Activated T-cell treated with anti-CD3 and anti-CD28 coated beads, Interleukin-2, amount 50 U/mL, for 24 hours (primary cell): ENCODE measurements at regions not wholly inside any gene's neighbourhood (a gene's known extent, or its start where the extent isn't known, plus 50 kb on each side); places are given as distances from the start of the nearest gene placed in this dataset.

Experiments
- DNase-seq: peaks from one replicate; pipeline ENCODE4 v3.0.0-alpha.2; 2020
- H3K27ac Mint-ChIP-seq: 2 replicates; pipeline ENCODE4 v1.8.0; 2020; ENCODE audit warnings: mild to moderate bottlenecking, mixed read lengths
- H3K27me3 Mint-ChIP-seq: 2 replicates; pipeline ENCODE4 v1.8.0; 2020; ENCODE audit warnings: mixed read lengths
- H3K36me3 Mint-ChIP-seq: 2 replicates; pipeline ENCODE4 v1.8.0; 2020; ENCODE audit warnings: low read depth, mixed read lengths
- H3K4me1 Mint-ChIP-seq: 2 replicates; pipeline ENCODE4 v1.8.0; 2020; ENCODE audit warnings: low read depth, mixed read lengths
- H3K4me3 Mint-ChIP-seq: 2 replicates; pipeline ENCODE4 v1.8.0; 2020; ENCODE audit warnings: mild to moderate bottlenecking, moderate library complexity, mixed read lengths
- H3K9me3 Mint-ChIP-seq: 2 replicates; pipeline ENCODE4 v1.8.0; 2020; ENCODE audit warnings: mixed read lengths

DNA sequence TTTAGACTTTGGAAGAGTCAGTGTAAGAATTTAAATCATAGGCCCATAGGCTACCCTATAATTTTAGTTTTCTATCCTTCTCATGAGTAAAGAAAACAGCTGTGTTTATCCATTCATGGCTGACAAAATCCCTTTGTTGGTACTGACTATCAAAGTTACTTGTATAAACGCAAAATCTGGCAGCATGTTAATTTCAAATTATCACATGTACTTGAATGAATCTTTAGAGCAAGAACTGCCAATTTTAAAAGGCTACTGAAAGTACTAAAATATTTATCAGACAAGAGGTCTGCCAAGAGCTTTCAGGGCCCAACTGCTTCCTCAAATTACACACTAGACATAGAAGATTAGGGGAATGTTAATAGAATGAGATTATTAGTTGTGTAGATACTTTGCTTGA lies 66.6 kb downstream of the MYL12B start:
- no peaks in the 10 kb centered on the region for H3K27me3 Mint-ChIP-seq
- no peaks in the 10 kb centered on the region for H3K36me3 Mint-ChIP-seq
- H3K27ac Mint-ChIP-seq, result no peak overlapping the region
- H3K9me3 Mint-ChIP-seq, result no peaks in the 10 kb centered on the region
- no peak overlapping the region for H3K4me3 Mint-ChIP-seq
- H3K4me1 Mint-ChIP-seq, result peaks cover 6% of the 10 kb centered on the region
- DNase-seq, result no peak

DNA sequence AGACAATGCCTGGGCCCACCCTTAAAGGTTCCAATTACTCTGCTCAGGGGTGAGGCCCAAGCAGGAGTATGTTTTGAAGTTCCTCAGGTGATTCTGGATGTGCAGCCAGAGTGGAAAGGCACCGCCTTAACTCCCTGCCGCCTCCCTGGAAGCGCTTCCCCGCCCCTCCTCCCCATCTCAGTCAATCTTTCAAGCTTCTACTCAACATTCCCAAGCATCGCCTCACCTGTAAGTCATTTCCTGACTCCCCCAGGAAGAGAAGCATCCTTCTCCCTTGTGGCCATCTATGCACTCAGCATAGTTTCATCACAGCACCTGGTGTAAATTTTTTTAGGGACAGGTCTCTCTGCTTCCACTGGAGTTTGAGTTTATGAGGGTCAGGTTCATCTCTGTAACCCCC lies 67.5 kb downstream of the MYL12B start:
- Mint-ChIP-seq H3K9me3 (no peaks in the 10 kb centered on the region), H3K4me1 (no peaks in the 10 kb centered on the region), H3K4me3 (no peak overlapping the region), H3K36me3 (no peaks in the 10 kb centered on the region), H3K27me3 (peaks cover 2% of the 10 kb centered on the region), H3K27ac (no peak overlapping the region)
- no peak for DNase-seq

DNA sequence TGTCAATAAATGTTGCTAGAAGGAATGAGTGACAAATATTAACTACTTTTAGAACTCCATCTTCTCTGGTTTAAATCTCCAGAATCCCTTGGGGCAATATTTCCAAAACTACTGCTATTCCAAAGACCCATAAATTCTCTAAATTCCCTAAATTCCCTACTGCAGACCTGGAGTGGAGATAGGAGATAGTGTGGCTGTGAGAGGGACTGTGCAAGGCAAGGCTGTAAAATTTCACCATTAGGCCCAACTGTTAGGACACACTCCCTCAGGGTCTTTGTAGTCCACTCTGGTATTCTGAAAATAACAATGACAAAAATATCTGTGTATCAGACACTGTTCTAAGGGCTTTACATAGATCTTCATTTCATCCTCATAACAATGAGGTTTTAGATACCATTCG lies 67.9 kb downstream of the MYL12B start:
- no peaks in the 10 kb centered on the region for H3K9me3 Mint-ChIP-seq
- DNase-seq, result no peak
- no peak overlapping the region for H3K4me3 Mint-ChIP-seq
- no peaks in the 10 kb centered on the region for H3K4me1 Mint-ChIP-seq
- H3K27me3 Mint-ChIP-seq, result peaks cover 2% of the 10 kb centered on the region
- no peaks in the 10 kb centered on the region for H3K36me3 Mint-ChIP-seq
- H3K27ac Mint-ChIP-seq, result no peak overlapping the region

DNA sequence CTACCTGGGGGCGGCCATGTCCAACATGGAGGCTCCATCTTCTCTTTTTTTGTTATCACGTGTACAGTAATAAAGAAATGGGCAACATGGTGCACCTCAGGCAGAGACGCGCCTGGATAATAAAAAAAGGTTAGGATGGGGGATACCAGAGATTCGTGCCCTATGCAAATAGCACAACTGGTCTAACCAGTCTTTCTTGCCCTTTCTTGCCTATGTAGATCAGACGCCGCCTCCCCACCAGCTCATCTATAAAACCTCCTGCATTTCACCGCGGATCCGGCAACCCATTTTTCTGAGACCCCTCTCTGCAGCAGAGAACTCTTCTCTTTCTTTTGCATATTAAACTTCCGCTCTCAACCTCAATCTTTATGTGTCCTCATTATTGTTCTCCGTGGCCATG lies 68.7 kb downstream of the MYL12B start:
- no peaks in the 10 kb centered on the region for H3K36me3 Mint-ChIP-seq
- no peak for DNase-seq
- no peak overlapping the region for H3K27ac Mint-ChIP-seq
- peaks cover 2% of the 10 kb centered on the region for H3K27me3 Mint-ChIP-seq
- no peaks in the 10 kb centered on the region for H3K9me3 Mint-ChIP-seq
- H3K4me1 Mint-ChIP-seq, result no peaks in the 10 kb centered on the region
- no peak overlapping the region for H3K4me3 Mint-ChIP-seq

DNA sequence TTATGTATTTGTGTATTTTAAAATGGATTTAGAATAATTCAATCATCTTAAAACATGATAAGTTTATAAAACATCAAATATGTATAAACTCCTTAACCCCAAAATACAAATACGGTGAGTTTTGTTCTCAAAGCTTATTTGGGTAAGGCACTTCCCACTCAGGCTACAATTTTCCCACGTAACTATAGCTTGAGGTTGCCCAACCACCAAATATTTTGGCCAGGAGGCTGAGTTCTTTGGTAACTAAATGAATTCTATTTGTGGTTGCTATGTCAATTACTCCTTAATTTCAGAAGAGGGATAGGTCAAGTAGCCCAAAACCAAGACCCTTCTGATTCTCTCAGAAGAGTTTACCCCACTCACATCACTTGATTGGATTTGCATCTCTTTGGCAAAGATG lies 70.4 kb downstream of the MYL12B start:
- no peaks in the 10 kb centered on the region for H3K9me3 Mint-ChIP-seq
- H3K4me3 Mint-ChIP-seq, result no peak overlapping the region
- no peak for DNase-seq
- H3K27me3 Mint-ChIP-seq, result peaks cover 2% of the 10 kb centered on the region
- no peaks in the 10 kb centered on the region for H3K4me1 Mint-ChIP-seq
- no peaks in the 10 kb centered on the region for H3K36me3 Mint-ChIP-seq
- no peak overlapping the region for H3K27ac Mint-ChIP-seq

DNA sequence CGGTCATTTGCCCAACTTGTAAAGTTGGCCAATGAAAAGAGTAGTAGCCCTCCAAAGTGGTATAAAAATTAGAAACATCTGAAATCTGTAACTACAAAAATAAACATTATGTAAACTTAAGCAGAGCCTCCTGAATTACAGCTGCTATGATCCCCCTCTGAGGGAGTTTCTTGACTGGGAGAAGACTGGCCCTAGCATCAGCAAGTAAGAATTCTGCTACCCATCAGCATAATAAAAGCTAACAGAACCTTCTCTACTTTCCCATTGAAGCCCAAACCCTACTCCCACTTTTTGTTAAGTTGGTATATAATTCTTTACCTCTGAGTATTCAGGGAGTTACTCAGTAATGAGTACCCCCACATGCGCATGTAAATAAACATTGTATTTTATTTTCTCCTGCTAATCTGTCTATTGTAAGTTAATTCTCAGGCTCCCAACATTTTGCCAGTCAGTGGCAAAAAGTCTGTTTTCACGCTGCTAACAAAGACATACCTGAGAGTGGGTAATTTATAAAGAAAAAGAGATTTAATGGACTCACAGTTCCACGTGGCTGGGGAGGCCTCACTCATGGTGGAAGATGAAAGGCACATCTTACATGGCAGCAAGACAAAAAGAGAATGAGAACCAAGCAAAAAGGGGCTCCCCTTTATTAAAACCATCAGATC lies 71.3 kb downstream of the MYL12B start:
- Mint-ChIP-seq H3K36me3 (no peaks in the 10 kb centered on the region), H3K9me3 (no peaks in the 10 kb centered on the region), H3K4me3 (no peak overlapping the region), H3K27ac (no peak overlapping the region), H3K4me1 (no peaks in the 10 kb centered on the region), H3K27me3 (peaks cover 2% of the 10 kb centered on the region)
- no peak for DNase-seq

DNA sequence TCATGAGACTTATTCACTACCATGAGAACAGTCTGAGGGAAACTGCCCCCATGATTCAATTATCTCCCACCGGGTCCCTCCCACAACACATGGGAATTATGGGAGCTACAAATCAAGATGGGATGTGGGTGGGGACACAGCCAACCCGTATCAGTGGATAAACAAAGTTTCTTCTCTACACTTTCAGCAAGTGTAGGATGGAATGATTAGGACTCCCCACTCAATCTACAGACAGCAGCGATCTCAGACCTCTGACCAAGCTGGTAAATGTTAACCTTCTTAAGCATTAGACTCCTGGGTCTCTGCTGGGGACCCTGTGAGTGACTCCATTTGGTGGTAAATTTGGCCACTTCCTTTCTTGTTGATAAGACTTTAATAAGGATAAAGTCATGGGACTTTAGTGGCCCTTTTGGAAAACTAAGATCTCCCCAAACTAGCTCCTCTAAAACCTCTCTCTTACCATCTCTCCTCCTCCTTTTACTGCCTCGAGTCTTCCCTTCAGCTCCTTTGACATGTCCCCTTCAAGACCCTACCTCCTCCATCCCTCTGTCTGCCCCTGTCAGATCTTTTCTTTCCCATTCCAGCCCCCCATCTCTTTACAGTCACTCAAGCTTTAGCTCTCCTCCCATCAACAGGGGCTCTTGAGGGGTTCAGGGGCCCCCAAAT lies 71.9 kb downstream of the MYL12B start:
- no peaks in the 10 kb centered on the region for H3K36me3 Mint-ChIP-seq
- H3K9me3 Mint-ChIP-seq, result no peaks in the 10 kb centered on the region
- no peaks in the 10 kb centered on the region for H3K4me1 Mint-ChIP-seq
- DNase-seq, result no peak
- H3K4me3 Mint-ChIP-seq, result no peak overlapping the region
- peaks cover 2% of the 10 kb centered on the region for H3K27me3 Mint-ChIP-seq
- no peak overlapping the region for H3K27ac Mint-ChIP-seq

DNA sequence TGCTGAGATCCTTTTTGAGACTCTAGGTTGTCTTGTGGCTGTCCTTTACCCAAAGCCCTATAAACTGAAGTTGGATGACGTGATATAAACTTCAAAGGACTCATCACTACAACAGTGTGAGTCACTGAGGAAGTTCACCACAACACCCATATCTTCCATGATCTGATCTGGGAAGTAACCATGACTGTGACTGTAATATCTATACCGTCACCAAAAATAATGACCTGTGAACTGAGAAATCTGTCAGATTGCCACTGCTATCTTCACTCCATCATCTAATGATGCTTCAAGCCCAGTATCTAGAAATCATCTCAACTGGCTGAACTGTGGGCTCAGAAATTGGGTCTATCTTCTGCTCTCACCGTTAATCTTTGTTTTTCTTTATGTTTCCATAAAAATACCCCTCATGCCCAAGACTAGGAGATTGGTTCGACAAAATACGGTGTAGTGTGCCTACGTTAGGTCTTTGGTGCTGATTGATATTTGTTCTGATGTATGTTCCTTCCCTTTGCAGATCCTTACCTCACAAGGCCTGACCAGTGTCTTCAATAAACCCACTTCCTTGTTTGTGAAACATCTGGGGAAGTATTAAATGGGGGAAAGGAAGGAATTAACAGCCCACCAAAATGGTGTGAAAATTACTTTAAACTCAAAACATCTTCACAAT lies 78.2 kb downstream of the MYL12B start:
- Mint-ChIP-seq H3K36me3 (no peaks in the 10 kb centered on the region), H3K9me3 (no peaks in the 10 kb centered on the region), H3K4me3 (no peak overlapping the region), H3K4me1 (peaks cover 21% of the 10 kb centered on the region), H3K27ac (peak overlapping the region; percentile 5), H3K27me3 (no peaks in the 10 kb centered on the region)
- DNase-seq, result no peak

DNA sequence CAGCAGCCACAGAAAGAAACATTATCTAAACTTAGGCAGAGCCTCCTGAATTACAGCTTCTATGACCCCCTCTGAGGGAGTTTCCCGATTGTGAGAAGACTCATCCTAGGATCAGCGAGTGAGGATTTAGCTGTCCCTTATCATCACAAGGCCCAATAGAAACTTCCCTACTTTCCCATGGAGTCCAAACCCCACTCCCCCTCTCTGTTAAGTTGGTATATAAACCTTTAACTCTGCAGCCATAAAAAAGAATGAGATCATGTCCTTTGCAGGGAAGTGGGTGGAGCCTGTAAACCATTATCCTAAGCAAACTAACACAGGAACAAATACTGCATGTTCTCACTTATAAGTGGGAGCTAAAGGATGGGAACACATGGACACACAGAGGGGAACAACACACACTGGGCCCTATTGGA lies 78.8 kb downstream of the MYL12B start:
- DNase-seq, result no peak
- no peaks in the 10 kb centered on the region for H3K9me3 Mint-ChIP-seq
- peaks cover 21% of the 10 kb centered on the region for H3K4me1 Mint-ChIP-seq
- peak overlapping the region; percentile 5 for H3K27ac Mint-ChIP-seq
- no peak overlapping the region for H3K4me3 Mint-ChIP-seq
- H3K27me3 Mint-ChIP-seq, result no peaks in the 10 kb centered on the region
- H3K36me3 Mint-ChIP-seq, result no peaks in the 10 kb centered on the region

DNA sequence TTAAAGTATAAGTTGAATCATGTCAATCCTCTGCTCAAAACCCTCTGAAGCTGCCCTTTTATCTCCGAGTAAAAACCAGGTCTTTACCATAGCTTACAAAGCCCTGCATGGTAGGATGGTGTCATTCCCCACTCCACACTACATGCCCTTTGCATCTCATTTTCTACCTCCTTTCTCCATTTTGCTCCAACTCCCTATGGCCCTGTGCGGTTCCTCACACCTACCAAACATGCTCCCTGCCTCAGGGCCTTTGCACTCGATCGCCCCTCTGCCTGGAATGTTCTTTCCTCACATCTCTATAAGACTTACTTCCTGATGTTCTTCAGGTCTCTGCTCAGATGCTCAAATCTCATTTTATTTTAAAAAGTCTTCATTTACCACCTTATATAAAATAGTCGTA lies 80.7 kb downstream of the MYL12B start:
- peaks cover 8% of the 10 kb centered on the region for H3K27me3 Mint-ChIP-seq
- H3K4me1 Mint-ChIP-seq, result peaks cover 21% of the 10 kb centered on the region
- no peak overlapping the region for H3K27ac Mint-ChIP-seq
- no peaks in the 10 kb centered on the region for H3K36me3 Mint-ChIP-seq
- H3K9me3 Mint-ChIP-seq, result no peaks in the 10 kb centered on the region
- DNase-seq, result no peak
- H3K4me3 Mint-ChIP-seq, result no peak overlapping the region

DNA sequence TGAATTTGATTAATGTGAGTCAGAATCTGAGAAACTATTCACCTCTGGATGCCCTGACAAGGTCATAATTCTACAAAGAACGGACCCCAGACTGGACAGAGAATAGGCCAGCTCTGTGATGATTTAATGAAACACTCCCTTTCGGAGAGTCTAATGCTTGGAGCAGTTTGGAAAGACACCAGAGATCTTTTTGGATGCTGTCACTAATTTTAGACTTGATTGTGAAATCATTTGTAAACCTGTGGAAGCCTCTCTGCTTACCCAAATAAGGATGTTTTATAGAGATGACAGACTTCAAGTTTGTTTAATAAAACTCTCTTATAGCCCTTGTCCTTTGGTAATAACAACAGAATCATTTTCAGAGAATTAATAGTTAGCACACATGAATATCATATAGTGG lies 83.5 kb downstream of the MYL12B start:
- Mint-ChIP-seq H3K27me3 (peaks cover 18% of the 10 kb centered on the region), H3K27ac (no peak overlapping the region), H3K4me1 (peaks cover 11% of the 10 kb centered on the region), H3K9me3 (no peaks in the 10 kb centered on the region), H3K36me3 (no peaks in the 10 kb centered on the region), H3K4me3 (no peak overlapping the region)
- DNase-seq, result no peak

DNA sequence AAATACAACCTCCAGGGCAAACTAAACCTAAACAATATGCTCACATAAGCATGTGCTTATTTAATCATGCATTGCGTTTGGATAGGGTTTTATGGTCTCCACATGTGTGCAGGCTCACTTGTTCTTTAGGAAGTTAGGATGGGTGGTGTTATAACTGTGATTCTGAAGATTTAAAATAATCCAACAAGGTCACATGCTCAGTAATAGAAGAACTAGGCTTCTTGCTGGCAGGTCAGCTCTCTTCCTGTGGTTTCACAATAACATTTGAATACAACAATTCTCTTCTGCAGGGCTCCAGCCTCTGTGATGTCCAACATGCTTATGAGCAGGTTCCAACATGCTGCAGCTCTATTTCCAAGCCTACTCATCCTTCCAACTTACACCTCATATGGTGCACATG lies 84.0 kb downstream of the MYL12B start:
- no peak for DNase-seq
- Mint-ChIP-seq H3K9me3 (no peaks in the 10 kb centered on the region), H3K4me1 (peaks cover 8% of the 10 kb centered on the region), H3K27ac (no peak overlapping the region), H3K4me3 (no peak overlapping the region), H3K36me3 (no peaks in the 10 kb centered on the region), H3K27me3 (peaks cover 18% of the 10 kb centered on the region)

DNA sequence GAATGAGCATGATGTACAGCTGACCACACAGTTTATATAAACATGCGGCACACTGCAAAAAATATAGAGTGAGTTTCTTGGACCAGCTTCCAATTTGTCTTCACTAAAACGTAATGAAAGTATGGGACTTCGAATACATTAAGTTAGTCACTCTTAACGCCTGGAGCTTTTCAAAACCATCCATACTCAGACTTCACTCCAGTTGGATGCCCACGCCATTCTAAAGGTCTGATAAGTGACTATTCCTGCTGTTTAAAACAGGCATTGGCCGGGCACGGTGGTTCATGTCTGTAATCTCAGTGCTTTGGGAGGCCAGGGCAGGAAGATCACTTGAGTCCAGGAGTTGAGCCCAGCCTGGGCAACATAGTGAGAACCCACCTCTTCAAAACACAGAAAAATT lies 84.6 kb downstream of the MYL12B start:
- Mint-ChIP-seq H3K36me3 (no peaks in the 10 kb centered on the region), H3K27me3 (peaks cover 18% of the 10 kb centered on the region), H3K4me1 (peaks cover 12% of the 10 kb centered on the region), H3K4me3 (no peak overlapping the region), H3K9me3 (no peaks in the 10 kb centered on the region), H3K27ac (no peak overlapping the region)
- DNase-seq, result no peak

DNA sequence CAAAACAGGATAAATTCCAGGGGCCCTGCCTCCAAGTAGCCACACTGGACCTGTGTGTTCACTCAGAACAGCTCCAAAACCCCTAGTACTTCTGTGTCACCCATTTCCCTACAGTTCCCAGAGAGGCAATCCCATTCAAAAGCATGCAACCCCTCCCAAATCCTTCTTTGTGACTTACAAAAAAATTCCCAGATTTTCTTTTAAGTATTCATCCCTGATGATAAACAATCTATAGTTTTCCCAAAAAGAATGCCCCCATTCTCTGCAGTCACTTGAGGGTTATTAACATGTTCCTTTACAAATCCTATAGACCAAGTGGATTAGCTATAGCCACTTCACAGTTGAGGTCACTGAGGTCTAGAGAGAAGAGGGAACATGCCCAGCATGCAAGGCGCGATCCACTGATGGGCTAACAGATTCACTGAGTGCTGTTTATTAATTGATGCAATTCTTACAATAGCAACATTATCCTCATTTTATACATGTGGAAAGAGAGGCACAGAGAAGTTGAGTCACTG lies 85.4 kb downstream of the MYL12B start:
- H3K27me3 Mint-ChIP-seq, result peaks cover 18% of the 10 kb centered on the region
- H3K9me3 Mint-ChIP-seq, result no peaks in the 10 kb centered on the region
- DNase-seq, result no peak
- H3K4me1 Mint-ChIP-seq, result peaks cover 12% of the 10 kb centered on the region
- H3K36me3 Mint-ChIP-seq, result no peaks in the 10 kb centered on the region
- no peak overlapping the region for H3K27ac Mint-ChIP-seq
- no peak overlapping the region for H3K4me3 Mint-ChIP-seq

DNA sequence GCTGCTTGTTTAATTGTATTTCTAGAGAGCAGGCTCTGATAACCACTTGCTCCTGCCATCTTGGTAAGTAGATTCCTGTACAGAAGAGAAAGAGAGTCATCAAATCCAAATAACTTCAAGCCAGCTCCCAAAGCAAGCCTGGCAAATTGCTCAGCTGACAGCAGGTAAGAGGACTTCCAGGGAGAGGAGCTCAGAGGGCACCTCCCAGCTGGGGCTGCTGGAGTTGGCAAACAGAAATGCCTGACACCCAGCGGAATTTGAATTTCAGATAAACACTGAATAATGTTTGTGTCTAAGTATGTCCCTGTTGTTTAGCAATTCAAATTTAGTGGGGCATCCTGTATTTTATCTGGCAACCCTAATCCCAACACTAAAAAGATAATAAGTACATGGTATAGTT lies 86.2 kb downstream of the MYL12B start:
- Mint-ChIP-seq H3K4me3 (no peak overlapping the region), H3K9me3 (no peaks in the 10 kb centered on the region), H3K27ac (no peak overlapping the region), H3K36me3 (no peaks in the 10 kb centered on the region), H3K4me1 (peaks cover 12% of the 10 kb centered on the region), H3K27me3 (peaks cover 18% of the 10 kb centered on the region)
- DNase-seq, result no peak
